Ishikawa (cell line): ENCODE measurements at regions not wholly inside any gene's neighbourhood (a gene's known extent, or its start where the extent isn't known, plus 50 kb on each side); places are given as distances from the start of the nearest gene placed in this dataset.

Source experiments
- CEBPB ChIP-seq: IDR thresholded peaks from 2 replicates; pipeline ENCODE4 v1.6.1; 2012
- CREB1 ChIP-seq: IDR thresholded peaks from 2 replicates; pipeline ENCODE4 v1.6.1; 2012; ENCODE audit warnings: low read depth
- EGR1 ChIP-seq: IDR thresholded peaks from 2 replicates; pipeline ENCODE4 v1.6.1; 2012
- EP300 ChIP-seq: IDR thresholded peaks from 2 replicates; pipeline ENCODE4 v1.6.1; 2012; ENCODE audit warnings: borderline replicate concordance
- FOXM1 ChIP-seq: IDR thresholded peaks from 2 replicates; pipeline ENCODE4 v1.6.1; 2012; ENCODE audit warnings: low read depth, borderline replicate concordance
- MAX ChIP-seq: IDR thresholded peaks from 2 replicates; pipeline ENCODE4 v1.6.1; 2012
- RAD21 ChIP-seq: IDR thresholded peaks from 2 replicates; pipeline ENCODE4 v1.6.1; 2012; ENCODE audit warnings: low read depth
- REST ChIP-seq: IDR thresholded peaks from 2 replicates; pipeline ENCODE4 v1.6.1; 2012; ENCODE audit warnings: low read depth, mild to moderate bottlenecking
- TAF1 ChIP-seq: IDR thresholded peaks from 2 replicates; pipeline ENCODE4 v1.6.1; 2012; ENCODE audit warnings: low read depth, mild to moderate bottlenecking
- TEAD4 ChIP-seq: IDR thresholded peaks from 2 replicates; pipeline ENCODE4 v1.6.1; 2012
- USF1 ChIP-seq: IDR thresholded peaks from 2 replicates; pipeline ENCODE4 v1.6.1; 2012
- YY1 ChIP-seq: IDR thresholded peaks from 2 replicates; pipeline ENCODE4 v1.6.1; 2012; ENCODE audit warnings: low read depth
- ZBTB7A ChIP-seq: IDR thresholded peaks from 2 replicates; pipeline ENCODE4 v1.6.1; 2012; ENCODE audit warnings: low read depth

GRCh38 chr3:75380276-75380771 is 283.8 kb upstream of the FRG2C start:
- no peak for TF ChIP-seq TAF1
- TF ChIP-seq EP300: no peak
- TF ChIP-seq MAX: no peak
- no peak for TF ChIP-seq USF1
- no peak for TF ChIP-seq TEAD4
- no peak for TF ChIP-seq REST
- TF ChIP-seq EGR1: no peak
- no peak for TF ChIP-seq RAD21
- TF ChIP-seq FOXM1: no peak
- TF ChIP-seq CREB1: no peak
- TF ChIP-seq YY1: no peak
- TF ChIP-seq ZBTB7A: no peak
- TF ChIP-seq CEBPB: no peak
